Activated CD4-positive, alpha-beta memory T cell treated with anti-CD3 and anti-CD28 coated beads for 36 hours (primary cell): ENCODE measurements at regions not wholly inside any gene's neighbourhood (a gene's known extent, or its start where the extent isn't known, plus 50 kb on each side); places are given as distances from the start of the nearest gene placed in this dataset.

Experiments
- CTCF ChIA-PET: fragments of 350-600 bp; sonication (Branson Sonifier 250); formaldehyde crosslinking; loops from one replicate; lab custom pipeline; 2021; ENCODE audit warnings: antibody characterized with exemption, inconsistent platforms; lab: Charles Lee
- POLR2A ChIA-PET: fragments of 350-600 bp; sonication (Branson Sonifier 250); formaldehyde crosslinking; loops from one replicate; lab custom pipeline; 2021; ENCODE audit warnings: antibody characterized with exemption; lab: Charles Lee
- DNase-seq: peaks from one replicate; pipeline ENCODE4 v3.0.0-alpha.2; 2020
- H3K27ac Mint-ChIP-seq: one replicate; pipeline ENCODE4 v1.8.0; 2021; ENCODE audit warnings: mixed read lengths
- H3K27me3 Mint-ChIP-seq: one replicate; pipeline ENCODE4 v1.8.0; 2021; ENCODE audit warnings: mixed read lengths
- H3K36me3 Mint-ChIP-seq: one replicate; pipeline ENCODE4 v1.8.0; 2021; ENCODE audit warnings: mixed read lengths
- H3K4me1 Mint-ChIP-seq: one replicate; pipeline ENCODE4 v1.8.0; 2021; ENCODE audit warnings: low read depth, mixed read lengths
- H3K4me3 Mint-ChIP-seq: one replicate; pipeline ENCODE4 v1.8.0; 2021; ENCODE audit warnings: mild to moderate bottlenecking, mixed read lengths
- H3K9me3 Mint-ChIP-seq: one replicate; pipeline ENCODE4 v1.8.0; 2021; ENCODE audit warnings: mixed read lengths
- intact Hi-C: fragments of 100-400 bp; cut with micrococcal nuclease; formaldehyde crosslinking; loops from one replicate; pipeline ENCODE4 v1.15.1; 2023

DNA sequence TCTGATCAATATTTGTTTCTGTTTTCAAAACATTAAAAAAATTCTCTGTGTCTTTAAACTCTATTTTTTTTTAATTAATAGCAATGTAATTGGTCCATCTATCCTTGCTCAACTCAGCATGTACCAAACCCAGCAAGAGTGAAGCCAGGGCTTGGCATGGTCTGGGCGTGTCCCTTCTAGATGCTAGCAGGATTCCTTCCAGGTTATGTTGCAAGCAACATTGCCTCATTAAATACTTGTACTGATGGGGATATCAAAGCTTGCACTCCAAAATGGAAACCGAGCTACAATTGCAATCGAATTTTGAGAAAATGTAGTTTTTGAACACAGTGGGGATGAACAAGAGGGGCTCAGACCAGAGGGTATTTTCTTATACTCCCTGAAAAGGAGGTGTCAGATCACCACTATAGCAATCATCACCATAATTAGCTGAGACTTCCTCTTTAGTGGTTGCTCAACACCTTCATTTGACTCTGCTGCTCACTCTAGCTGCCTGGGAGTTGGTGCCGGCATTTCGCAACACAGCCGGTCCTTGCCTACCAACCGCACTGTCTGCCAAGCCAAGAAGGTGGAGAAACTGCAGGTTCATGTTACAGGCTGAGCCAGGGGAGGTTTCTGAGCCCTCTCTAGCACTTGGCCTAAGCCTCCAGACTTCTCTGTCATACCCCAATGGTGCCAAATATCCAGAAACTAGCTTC, 67.8 kb upstream of the RALGAPA2 start:
- intact Hi-C loops: no loop called here
- DNase-seq: peak; percentile 12
- H3K4me1 Mint-ChIP-seq: no peaks in the 10 kb centered on the region
- H3K27ac Mint-ChIP-seq: no peak overlapping the region
- H3K27me3 Mint-ChIP-seq: peaks cover 8% of the 10 kb centered on the region
- ChIA-PET CTCF (no interaction called here), POLR2A (no interaction called here)
- H3K9me3 Mint-ChIP-seq: peaks cover 4% of the 10 kb centered on the region
- H3K4me3 Mint-ChIP-seq: no peak overlapping the region
- H3K36me3 Mint-ChIP-seq: no peaks in the 10 kb centered on the region

- Mint-ChIP-seq H3K36me3 (no peaks in the 10 kb centered on the region), H3K9me3 (peaks cover 4% of the 10 kb centered on the region), H3K27ac (no peak overlapping the region), H3K4me3 (no peak overlapping the region), H3K27me3 (peaks cover 8% of the 10 kb centered on the region), H3K4me1 (no peaks in the 10 kb centered on the region)
- CTCF ChIA-PET: no interaction called here
- POLR2A ChIA-PET: no interaction called here
- DNase-seq: no peak
- intact Hi-C loops: no loop called here
These were observed 66.2 kb upstream of the RALGAPA2 start for GRCh38 chr20:20778676-20779075.

DNA sequence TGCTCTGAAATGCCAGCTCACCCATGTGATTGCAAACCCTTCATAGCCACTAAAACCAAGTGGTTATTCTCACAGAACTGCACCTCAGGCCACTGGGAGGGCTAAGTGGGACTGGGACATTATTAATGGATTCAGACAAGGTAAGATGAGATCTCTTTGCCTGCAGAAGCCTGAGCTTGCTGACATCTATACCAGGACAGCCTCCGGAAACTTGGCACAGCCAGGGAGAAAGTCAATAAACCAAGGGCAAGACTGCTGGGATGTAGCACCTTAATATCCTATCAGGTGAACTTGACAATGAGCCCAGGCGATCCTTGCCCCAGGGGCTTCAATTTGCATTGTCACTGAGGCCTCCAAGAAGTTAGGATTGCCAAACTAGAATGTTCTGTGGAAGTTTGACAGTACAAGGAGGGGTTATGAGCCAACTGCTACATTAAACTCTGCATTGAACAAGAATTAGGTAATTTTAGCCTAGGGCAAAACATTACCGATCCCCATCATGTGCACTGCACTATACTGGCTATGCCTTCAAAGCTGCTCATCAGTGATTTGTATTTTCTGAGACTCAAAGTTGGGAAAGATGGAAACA, 60.1 kb upstream of the RALGAPA2 start:
- ChIA-PET POLR2A (no interaction called here), CTCF (no interaction called here)
- no peak overlapping the region for H3K4me3 Mint-ChIP-seq
- DNase-seq: no peak
- peaks cover 19% of the 10 kb centered on the region for H3K27me3 Mint-ChIP-seq
- H3K27ac Mint-ChIP-seq: no peak overlapping the region
- intact Hi-C loops: no loop called here
- H3K9me3 Mint-ChIP-seq: peaks cover 4% of the 10 kb centered on the region
- H3K4me1 Mint-ChIP-seq: peaks cover 2% of the 10 kb centered on the region
- no peaks in the 10 kb centered on the region for H3K36me3 Mint-ChIP-seq

DNA sequence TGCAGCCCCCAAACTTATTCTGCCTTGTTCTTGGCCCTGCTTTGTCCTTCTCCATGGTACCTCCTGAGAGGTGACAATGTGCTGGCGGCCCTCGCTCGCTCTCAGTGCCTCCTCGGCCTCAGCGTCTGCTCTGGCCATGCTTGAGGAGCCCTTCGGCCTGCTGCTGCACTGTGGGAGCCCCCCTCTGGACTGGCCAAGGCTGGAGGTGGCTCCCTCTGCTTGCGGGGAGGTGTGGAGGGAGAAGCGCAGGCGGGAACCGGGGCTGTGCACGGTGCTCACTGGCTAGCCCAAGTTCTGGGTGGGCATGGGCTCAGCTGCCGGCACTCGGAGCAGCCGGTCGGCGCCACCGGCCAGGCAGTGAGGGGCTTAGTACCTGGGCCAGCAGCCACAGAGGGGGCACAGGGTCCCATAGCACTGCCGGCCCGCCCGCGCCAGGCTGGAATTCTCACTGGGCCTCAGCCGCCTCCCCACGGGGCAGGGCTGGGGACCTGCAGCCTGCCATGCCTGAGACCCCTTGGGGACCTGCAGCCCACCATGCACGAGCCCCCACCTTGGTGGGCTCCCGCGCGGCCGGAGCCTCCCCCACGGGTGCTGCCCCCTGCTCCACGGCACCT, 55.9 kb upstream of the RALGAPA2 start:
- Mint-ChIP-seq H3K4me1 (peaks cover 2% of the 10 kb centered on the region), H3K27me3 (peaks cover 18% of the 10 kb centered on the region), H3K4me3 (no peak overlapping the region), H3K36me3 (no peaks in the 10 kb centered on the region), H3K9me3 (no peaks in the 10 kb centered on the region), H3K27ac (no peak overlapping the region)
- ChIA-PET POLR2A (no interaction called here), CTCF (no interaction called here)
- intact Hi-C loops: no loop called here
- no peak for DNase-seq

GRCh38 chr20:20765696-20766365, 53.4 kb upstream of the RALGAPA2 start:
- H3K27ac Mint-ChIP-seq: no peak overlapping the region
- intact Hi-C loops: no loop called here
- peaks cover 2% of the 10 kb centered on the region for H3K4me1 Mint-ChIP-seq
- no peak for DNase-seq
- H3K9me3 Mint-ChIP-seq: no peaks in the 10 kb centered on the region
- no peaks in the 10 kb centered on the region for H3K36me3 Mint-ChIP-seq
- ChIA-PET CTCF (no interaction called here), POLR2A (no interaction called here)
- H3K4me3 Mint-ChIP-seq: no peak overlapping the region
- H3K27me3 Mint-ChIP-seq: peaks cover 16% of the 10 kb centered on the region

- no peaks in the 10 kb centered on the region for H3K4me1 Mint-ChIP-seq
- intact Hi-C loops: no loop called here
- DNase-seq: no peak
- H3K27ac Mint-ChIP-seq: no peak overlapping the region
- H3K9me3 Mint-ChIP-seq: no peaks in the 10 kb centered on the region
- CTCF ChIA-PET: no interaction called here
- H3K4me3 Mint-ChIP-seq: no peak overlapping the region
- H3K36me3 Mint-ChIP-seq: no peaks in the 10 kb centered on the region
- H3K27me3 Mint-ChIP-seq: peaks cover 14% of the 10 kb centered on the region
- POLR2A ChIA-PET: no interaction called here
These were observed 51.2 kb upstream of the RALGAPA2 start for GRCh38 chr20:20763650-20764049.
